Epidermal melanocyte (primary cell): ENCODE measurements at regions not wholly inside any gene's neighbourhood (a gene's known extent, or its start where the extent isn't known, plus 50 kb on each side); places are given as distances from the start of the nearest gene placed in this dataset.
"Not testable (repeated sequence)": the region's sequence is repeated elsewhere in the genome, so short reads cannot be mapped to it uniquely, and the experiment has no call there.

Experiments used
- DNase-seq: peaks from one replicate; pipeline ENCODE4 v3.0.0; 2011; ENCODE audit warnings: low spot score; ENCODE audit not compliant: insufficient read length

- no peak for DNase-seq
Measured at GRCh38 chr13:111614613-111615012, 294.2 kb downstream of the TEX29 start.

- no peak for DNase-seq
Measured at GRCh38 chr13:111616203-111616602, 295.8 kb downstream of the TEX29 start.

GRCh38 chr13:111620166-111620565 is 299.7 kb downstream of the TEX29 start:
- no peak for DNase-seq

GRCh38 chr13:111620586-111620985 is 300.1 kb downstream of the TEX29 start:
- DNase-seq, result no peak

GRCh38 chr13:111621164-111621563 is 300.7 kb downstream of the TEX29 start:
- no peak for DNase-seq

GRCh38 chr13:111622051-111622531 is 301.6 kb downstream of the TEX29 start:
- no peak for DNase-seq

- DNase-seq, result no peak
Measured at GRCh38 chr13:111623208-111623607, 302.8 kb downstream of the TEX29 start.

- DNase-seq, result no peak
Measured at GRCh38 chr13:111623743-111624505, 303.5 kb downstream of the TEX29 start.

- DNase-seq, result no peak
Measured at GRCh38 chr13:111625526-111626315, 305.3 kb downstream of the TEX29 start.

GRCh38 chr13:111626371-111627305 is 306.2 kb downstream of the TEX29 start:
- no peak for DNase-seq

GRCh38 chr13:111627596-111627995 is 307.2 kb downstream of the TEX29 start:
- no peak for DNase-seq

GRCh38 chr13:111629016-111629415 is 308.6 kb downstream of the TEX29 start:
- DNase-seq, result no peak

GRCh38 chr13:111629457-111629856 is 309.0 kb downstream of the TEX29 start:
- no peak for DNase-seq

GRCh38 chr13:111629926-111630325 is 309.5 kb downstream of the TEX29 start:
- no peak for DNase-seq

- DNase-seq, result no peak
Measured at GRCh38 chr13:111630406-111630805, 310.0 kb downstream of the TEX29 start.

- DNase-seq, result not testable (repeated sequence)
Measured at GRCh38 chr13:111631271-111631670, 310.8 kb downstream of the TEX29 start.

GRCh38 chr13:111632906-111633305 is 312.5 kb downstream of the TEX29 start:
- no peak for DNase-seq

GRCh38 chr13:111633401-111633800 is 313.0 kb downstream of the TEX29 start:
- no peak for DNase-seq

GRCh38 chr13:111634410-111634809 is 314.0 kb downstream of the TEX29 start:
- no peak for DNase-seq

GRCh38 chr13:111636271-111636670 is 315.8 kb downstream of the TEX29 start:
- no peak for DNase-seq

- DNase-seq, result no peak
Measured at GRCh38 chr13:111636804-111637203, 316.4 kb downstream of the TEX29 start.
